Caki2 (cell line): ENCODE measurements at regions not wholly inside any gene's neighbourhood (a gene's known extent, or its start where the extent isn't known, plus 50 kb on each side); places are given as distances from the start of the nearest gene placed in this dataset.
"Not testable (repeated sequence)": the region's sequence is repeated elsewhere in the genome, so short reads cannot be mapped to it uniquely, and the experiment has no call there.

Experiments used
- DNase-seq: peaks from one replicate; pipeline ENCODE4 v3.0.0-alpha.2; 2015; ENCODE audit warnings: low read depth
- in situ Hi-C: cut with HindIII; loops from 2 replicates; pipeline ENCODE4 v1.10.0; 2016; ENCODE audit warnings: low sequenced_read_pairs, low pct_unique_long_range_greater_than_20kb, mixed read lengths

DNA sequence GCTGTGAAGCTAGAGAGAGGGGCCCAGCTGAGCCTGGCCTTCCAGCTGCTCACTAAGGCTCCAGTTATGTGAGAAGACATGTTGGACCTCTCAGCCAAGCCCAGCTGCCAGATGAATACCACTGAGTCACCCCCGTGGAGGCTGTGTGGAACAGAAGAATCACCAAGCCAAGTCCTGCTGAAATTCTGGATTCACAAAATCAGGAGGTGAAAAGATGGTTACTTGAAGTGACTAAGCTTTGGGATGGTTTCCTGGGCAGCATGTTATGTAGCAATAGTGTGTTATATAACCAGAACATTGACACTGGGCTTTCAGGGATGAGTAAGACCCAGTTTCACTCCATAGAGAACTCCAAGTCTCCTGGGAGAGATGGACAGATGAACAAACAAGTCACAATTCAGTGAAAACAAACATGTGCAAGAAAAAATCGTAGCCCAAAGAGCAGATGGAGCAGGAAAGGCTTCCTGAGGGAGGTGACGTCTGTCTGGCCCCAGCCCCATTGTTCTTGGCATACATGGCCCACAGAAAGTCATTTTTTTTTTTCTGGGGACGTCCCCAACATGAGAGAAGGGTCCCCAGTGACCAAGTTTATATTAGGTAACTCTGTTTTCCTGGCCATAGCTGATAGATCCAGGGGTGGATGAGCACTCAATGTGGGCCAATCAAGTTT, 64.1 kb upstream of the PDZD8 start:
- in situ Hi-C loops: no loop called here
- DNase-seq: no peak

DNA sequence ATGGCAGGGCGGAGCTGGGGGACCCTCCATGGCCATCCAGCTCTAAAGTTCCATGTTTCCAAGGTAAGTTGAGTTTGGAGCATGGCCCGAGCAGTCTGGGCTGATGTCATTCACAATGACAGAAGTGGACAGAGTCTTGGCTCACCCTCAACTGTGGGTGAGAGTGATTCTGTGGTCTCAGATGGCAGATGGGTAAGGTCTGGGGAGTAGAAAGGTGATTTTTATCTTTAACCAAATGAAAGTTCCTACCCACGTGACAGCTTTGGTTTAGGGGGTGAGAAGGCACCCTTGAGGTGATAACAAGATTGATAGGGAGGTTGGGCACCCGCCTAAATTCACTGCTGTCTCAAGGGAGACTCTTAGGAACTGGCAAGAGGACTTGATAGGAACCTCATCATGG, 57.6 kb upstream of the PDZD8 start:
- in situ Hi-C loops: no loop called here
- DNase-seq: no peak

DNA sequence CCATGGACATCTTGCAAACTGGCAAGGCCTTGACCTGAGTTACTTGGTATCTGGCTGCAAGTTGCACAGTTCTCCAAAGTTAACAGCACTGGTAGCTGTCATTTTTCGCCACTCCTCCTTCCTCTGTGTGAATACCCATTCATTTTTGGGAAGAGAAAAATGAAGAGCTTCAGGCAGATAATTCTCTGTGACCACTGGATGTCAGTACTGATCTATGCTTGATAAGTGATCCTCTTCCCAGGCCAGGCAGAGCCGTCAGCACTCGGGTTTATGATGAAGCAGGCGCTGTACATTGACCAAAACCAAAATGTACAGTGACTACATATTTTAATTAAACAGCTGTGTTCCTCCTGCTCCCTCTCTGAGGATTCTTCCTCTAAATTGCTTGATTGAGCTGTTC, 55.9 kb upstream of the PDZD8 start:
- DNase-seq: no peak
- in situ Hi-C loops: no loop called here

DNA sequence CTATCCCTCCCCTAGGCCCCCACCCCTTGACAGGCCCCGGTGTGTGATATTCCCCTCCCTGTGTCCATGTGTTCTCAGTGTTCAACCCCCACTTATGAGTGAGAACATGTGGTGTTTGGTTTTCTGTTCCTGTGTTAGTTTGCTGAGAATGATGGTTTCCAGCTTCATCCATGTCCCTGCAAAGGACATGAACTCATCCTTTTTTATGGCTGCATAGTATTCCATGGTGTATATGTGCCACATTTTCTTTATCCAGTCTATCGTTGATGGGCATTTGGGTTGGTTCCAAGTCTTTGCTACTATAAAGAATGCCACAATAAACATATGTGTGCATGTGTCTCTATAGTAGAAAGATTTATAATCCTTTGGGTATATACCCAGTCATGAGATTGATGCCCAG, 55.3 kb upstream of the PDZD8 start:
- DNase-seq, in situ Hi-C loops: not testable (repeated sequence)

DNA sequence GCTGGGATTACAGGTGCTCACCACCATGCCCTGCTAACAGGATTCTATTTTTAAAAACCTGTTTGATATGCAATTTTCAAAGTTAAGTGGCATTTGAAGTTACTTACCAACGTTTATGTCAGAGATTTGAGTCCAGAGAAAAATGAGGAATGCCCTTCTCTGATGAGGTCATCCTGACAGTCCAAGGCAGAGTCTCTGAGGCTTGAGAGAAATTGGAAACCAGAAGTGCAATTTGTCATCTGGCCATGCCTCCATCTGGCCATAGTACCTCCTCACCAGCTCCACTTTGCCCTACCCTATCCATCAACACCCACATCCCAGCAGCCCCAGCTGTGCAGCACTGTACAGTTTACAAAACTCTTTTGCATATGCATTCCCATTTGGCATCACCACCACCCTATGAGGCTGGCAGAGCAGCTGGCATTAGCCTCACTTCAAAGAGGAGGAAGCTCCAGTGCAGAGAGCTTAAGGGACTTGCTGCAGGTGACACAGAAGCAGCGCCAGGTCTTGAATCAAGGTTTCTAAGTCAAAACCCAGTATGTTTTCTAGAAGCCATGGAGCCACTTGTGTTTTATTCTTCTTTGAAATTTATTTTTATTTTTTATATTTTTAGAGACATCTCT, 54.5 kb upstream of the PDZD8 start:
- in situ Hi-C loops: no loop called here
- no peak for DNase-seq

DNA sequence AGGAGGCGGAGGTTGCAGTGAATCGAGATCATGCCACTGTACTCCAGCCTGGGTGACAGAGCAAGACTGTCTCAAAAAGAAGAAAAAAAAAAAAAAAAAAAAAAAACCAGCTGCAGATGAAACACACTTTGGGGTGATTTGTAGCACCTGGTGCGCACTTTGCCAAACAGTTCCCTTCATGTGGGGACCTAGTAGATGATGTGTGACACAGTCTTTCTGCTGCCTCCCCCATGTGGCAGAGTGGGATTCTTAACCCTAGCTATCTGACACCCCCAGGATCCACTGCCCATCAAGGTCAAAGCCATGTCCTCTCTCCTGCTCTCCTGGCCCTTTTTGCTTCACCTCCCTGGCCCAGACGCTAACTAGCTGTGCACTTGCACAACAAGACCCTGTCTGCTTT, 52.1 kb upstream of the PDZD8 start:
- DNase-seq: no peak
- in situ Hi-C loops: no loop called here

DNA sequence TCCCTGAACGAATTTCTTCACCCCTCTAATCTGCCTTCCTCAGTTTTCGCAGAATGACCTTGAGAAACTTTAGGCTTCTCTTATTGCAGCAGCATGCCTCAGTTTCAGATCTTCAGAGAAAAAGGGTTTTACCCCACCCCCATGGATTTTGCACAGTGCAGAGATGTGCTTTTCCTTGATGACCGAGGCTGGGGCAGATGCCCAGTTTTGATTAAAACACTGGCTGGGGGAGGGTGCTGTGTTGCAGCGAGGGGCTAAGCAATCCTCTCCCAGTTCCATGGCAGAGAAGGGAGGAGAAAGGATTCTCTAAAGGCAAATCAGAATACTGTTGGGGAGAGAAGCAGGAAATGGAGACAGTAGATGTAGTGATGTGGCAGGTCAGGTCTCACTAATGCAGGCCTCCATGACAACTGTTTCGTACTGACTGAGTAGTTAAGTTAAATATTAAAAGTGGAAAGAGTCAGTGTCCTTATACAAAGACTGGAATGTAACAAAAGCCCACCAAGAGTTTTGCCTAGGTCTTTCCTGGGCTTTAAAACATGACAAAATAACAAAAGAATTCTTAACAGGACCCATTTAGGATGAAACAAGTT, 50.8 kb upstream of the PDZD8 start:
- in situ Hi-C loops: no loop called here
- DNase-seq: no peak

DNA sequence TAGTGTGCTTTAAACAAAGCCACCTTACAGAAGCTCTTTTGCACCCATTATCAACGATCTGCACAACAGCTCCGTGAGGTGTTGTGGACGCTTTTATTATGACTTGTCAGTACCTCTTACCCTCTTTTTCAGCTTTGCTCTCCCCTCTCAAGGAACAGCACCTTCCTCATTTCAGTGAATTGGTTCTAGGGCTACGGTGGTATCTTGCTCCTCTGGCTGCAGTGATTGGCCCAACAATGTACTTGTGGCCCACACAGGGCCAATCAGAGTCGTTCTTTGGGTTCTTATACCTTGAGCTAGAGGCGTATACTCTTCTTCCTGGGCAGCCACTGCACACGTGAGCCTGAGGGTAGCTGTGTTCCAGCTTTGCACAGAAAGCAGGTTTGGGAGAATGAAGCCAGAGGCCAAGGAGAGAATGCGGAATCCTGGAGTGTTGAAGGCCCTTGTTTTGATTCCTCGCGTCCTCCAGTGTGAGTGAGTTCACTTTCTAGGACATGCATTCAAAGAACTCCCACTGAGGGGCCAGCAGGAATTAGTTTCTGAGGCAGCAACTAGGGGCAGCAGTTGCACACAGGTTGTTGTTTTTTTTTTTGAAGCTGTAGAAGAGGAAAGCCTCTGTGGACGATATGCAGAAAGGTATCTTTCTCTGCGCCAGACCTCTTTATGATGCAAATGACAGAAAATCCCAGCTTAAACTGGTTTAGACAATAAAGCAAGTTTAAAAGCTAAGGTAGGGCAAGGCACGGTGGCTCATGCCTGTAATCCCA, 49.8 kb upstream of the PDZD8 start:
- in situ Hi-C loops: no loop called here
- DNase-seq: no peak
